GM12865 (cell line): ENCODE measurements at regions not wholly inside any gene's neighbourhood (a gene's known extent, or its start where the extent isn't known, plus 50 kb on each side); places are given as distances from the start of the nearest gene placed in this dataset.
"Not testable (repeated sequence)": the region's sequence is repeated elsewhere in the genome, so short reads cannot be mapped to it uniquely, and the experiment has no call there.

Experiments
- DNase-seq: peaks from one replicate; pipeline ENCODE4 v3.0.0; 2010; ENCODE audit warnings: low read depth
- H3K4me3 ChIP-seq: 2 replicates; pipeline ENCODE4 v1.5.1; 2011; ENCODE audit warnings: mild to moderate bottlenecking, low read depth, low read length, control low read depth
- CTCF ChIP-seq: IDR thresholded peaks from 2 replicates; pipeline ENCODE4 v1.5.1; 2011; ENCODE audit warnings: low read length, control low read depth, low read depth, inconsistent platforms; ENCODE audit not compliant: insufficient read depth; ENCODE audit errors: missing control alignments

- no peak overlapping the region for H3K4me3 ChIP-seq
- no peak for DNase-seq
- no peak for TF ChIP-seq CTCF
These were observed 245.6 kb upstream of the B3GAT1 start for GRCh38 chr11:134657631-134658030.

GRCh38 chr11:134656861-134657540 lies 245.0 kb upstream of the B3GAT1 start:
- no peak overlapping the region for H3K4me3 ChIP-seq
- TF ChIP-seq CTCF = no peak
- DNase-seq = no peak

- not testable (repeated sequence) for H3K4me3 ChIP-seq, DNase-seq
These were observed 244.2 kb upstream of the B3GAT1 start for GRCh38 chr11:134656086-134656840.

GRCh38 chr11:134655189-134655989 lies 243.3 kb upstream of the B3GAT1 start:
- DNase-seq = no peak
- H3K4me3 ChIP-seq = no peak overlapping the region
- no peak for TF ChIP-seq CTCF

GRCh38 chr11:134654161-134654915 lies 242.3 kb upstream of the B3GAT1 start:
- no peak for DNase-seq
- H3K4me3 ChIP-seq = no peak overlapping the region
- no peak for TF ChIP-seq CTCF

GRCh38 chr11:134652586-134653255 lies 240.7 kb upstream of the B3GAT1 start:
- no peak for DNase-seq
- no peak overlapping the region for H3K4me3 ChIP-seq
- TF ChIP-seq CTCF = no peak
